ENCODE measurements at regions not wholly inside any gene's neighbourhood (a gene's known extent, or its start where the extent isn't known, plus 50 kb on each side); places are given as distances from the start of the nearest gene placed in this dataset.
"Not testable (repeated sequence)": the region's sequence is repeated elsewhere in the genome, so short reads cannot be mapped to it uniquely, and the experiment has no call there.

DNA sequence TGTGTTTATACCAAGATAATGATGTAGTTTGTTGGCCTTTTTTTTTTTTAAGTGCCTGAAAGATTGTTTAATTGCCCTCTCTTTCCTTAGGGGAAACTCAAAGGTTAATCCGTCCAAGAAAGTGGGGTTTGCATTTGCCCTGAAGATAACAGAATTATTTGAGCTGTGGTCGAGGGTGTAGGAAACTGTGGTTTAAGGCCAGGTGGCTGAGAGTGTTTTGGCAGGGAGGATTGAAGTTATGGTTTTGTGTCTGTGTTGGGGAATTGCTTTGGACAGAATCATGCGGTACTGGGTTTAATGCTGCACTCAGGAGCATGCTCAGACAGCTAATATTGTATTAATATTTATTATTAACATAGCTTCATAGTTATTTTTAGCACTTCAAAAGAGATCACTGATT, 509.8 kb downstream of the EBF1 start:
- H3K4me3 ChIP-seq (ENCODE audit: low read depth, low read length, poor library complexity, severe bottlenecking) = no peak overlapping the region
- no peaks in the 10 kb centered on the region for H3K9me2 ChIP-seq (ENCODE audit: low read depth, low read length)
- H3K4me2 ChIP-seq (ENCODE audit: low read length) = no peak overlapping the region
- no peak overlapping the region for H3K9ac ChIP-seq (ENCODE audit: low read length)
- H3K36me3 ChIP-seq (ENCODE audit: insufficient read depth, low read length) = no peaks in the 10 kb centered on the region
- H3K79me2 ChIP-seq (ENCODE audit: insufficient read depth, low read length) = no peaks in the 10 kb centered on the region
- peaks cover 14% of the 10 kb centered on the region for H3K4me1 ChIP-seq (ENCODE audit: insufficient read depth, low read length, severe bottlenecking)
- no peaks in the 10 kb centered on the region for H3F3A ChIP-seq (ENCODE audit: insufficient read depth, low read length)
- no peaks in the 10 kb centered on the region for H4K20me1 ChIP-seq (ENCODE audit: insufficient read depth, low read length)
- H3K27me3 ChIP-seq (ENCODE audit: insufficient read depth, low read length) = no peaks in the 10 kb centered on the region
- H3K9me3 ChIP-seq (ENCODE audit: low read length) = no peaks in the 10 kb centered on the region
- no peak overlapping the region for H3K27ac ChIP-seq (ENCODE audit: low read depth, low read length, poor library complexity, severe bottlenecking)
- TF ChIP-seq, protein P1, sequence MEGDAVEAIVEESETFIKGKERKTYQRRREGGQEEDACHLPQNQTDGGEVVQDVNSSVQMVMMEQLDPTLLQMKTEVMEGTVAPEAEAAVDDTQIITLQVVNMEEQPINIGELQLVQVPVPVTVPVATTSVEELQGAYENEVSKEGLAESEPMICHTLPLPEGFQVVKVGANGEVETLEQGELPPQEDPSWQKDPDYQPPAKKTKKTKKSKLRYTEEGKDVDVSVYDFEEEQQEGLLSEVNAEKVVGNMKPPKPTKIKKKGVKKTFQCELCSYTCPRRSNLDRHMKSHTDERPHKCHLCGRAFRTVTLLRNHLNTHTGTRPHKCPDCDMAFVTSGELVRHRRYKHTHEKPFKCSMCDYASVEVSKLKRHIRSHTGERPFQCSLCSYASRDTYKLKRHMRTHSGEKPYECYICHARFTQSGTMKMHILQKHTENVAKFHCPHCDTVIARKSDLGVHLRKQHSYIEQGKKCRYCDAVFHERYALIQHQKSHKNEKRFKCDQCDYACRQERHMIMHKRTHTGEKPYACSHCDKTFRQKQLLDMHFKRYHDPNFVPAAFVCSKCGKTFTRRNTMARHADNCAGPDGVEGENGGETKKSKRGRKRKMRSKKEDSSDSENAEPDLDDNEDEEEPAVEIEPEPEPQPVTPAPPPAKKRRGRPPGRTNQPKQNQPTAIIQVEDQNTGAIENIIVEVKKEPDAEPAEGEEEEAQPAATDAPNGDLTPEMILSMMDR (IDR thresholded peaks at IDR 0.05; ENCODE audit: low read length) = no peak
- TF ChIP-seq EZH2 (IDR thresholded peaks at IDR 0.05; ENCODE audit: borderline replicate concordance, low read length) = no peak
- no peak overlapping the region for H2AFZ ChIP-seq (ENCODE audit: low read length)

DNA sequence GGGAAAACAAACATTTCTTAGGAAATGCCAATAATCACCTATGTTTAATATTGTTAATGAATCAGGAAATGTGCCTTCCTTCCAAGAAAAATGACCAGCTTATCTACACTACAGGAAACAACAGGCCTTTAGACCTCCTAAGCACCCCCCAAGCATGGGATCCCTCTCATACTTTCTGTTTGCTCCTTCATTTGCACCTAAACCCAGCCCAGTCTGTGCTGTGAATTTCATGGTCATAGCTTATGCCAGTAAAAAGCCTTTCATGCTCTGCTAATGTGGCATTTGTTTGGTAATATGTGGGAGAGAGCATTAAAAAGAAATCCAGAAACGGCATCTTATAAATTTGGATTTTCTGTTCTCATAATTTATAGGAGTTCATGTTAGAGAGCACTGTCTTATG, 511.1 kb downstream of the EBF1 start:
- H3K9me2 ChIP-seq (ENCODE audit: low read depth, low read length) = no peaks in the 10 kb centered on the region
- no peaks in the 10 kb centered on the region for H3K9me3 ChIP-seq (ENCODE audit: low read length)
- H3K4me2 ChIP-seq (ENCODE audit: low read length) = no peak overlapping the region

DNA sequence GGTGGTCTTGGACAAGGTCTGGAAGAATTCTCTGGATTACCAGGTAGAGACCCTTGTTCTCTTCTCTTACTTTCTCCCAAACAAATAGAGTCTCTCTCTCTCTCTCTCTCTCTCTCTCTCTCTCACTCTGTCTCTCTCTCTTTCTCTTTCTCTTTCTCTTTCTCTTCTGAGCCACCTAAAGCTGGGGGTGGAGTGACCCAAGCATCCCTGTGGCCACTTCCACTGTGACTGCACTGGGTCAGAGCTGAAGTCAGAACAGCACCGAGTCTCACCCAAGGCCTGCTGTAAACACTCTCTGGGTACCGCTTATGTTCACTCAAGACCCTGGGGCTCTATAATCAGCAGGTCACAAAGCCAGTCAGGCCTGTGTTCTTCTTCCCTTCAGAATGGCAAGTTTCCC, 513.7 kb downstream of the EBF1 start:
- H3K79me2 ChIP-seq (ENCODE audit: insufficient read depth, low read length) = no peaks in the 10 kb centered on the region
- no peak overlapping the region for H3K9ac ChIP-seq (ENCODE audit: low read length)
- no peaks in the 10 kb centered on the region for H3K27me3 ChIP-seq (ENCODE audit: insufficient read depth, low read length)
- H3K4me2 ChIP-seq (ENCODE audit: low read length) = no peak overlapping the region
- peaks cover 14% of the 10 kb centered on the region for H3K4me1 ChIP-seq (ENCODE audit: insufficient read depth, low read length, severe bottlenecking)
- no peak overlapping the region for H3K27ac ChIP-seq (ENCODE audit: low read depth, low read length, poor library complexity, severe bottlenecking)
- no peak overlapping the region for H3K4me3 ChIP-seq (ENCODE audit: low read depth, low read length, poor library complexity, severe bottlenecking)
- no peaks in the 10 kb centered on the region for H3K9me3 ChIP-seq (ENCODE audit: low read length)
- H3K36me3 ChIP-seq (ENCODE audit: insufficient read depth, low read length) = no peaks in the 10 kb centered on the region
- H4K20me1 ChIP-seq (ENCODE audit: insufficient read depth, low read length) = no peaks in the 10 kb centered on the region
- no peaks in the 10 kb centered on the region for H3K9me2 ChIP-seq (ENCODE audit: low read depth, low read length)
- no peak overlapping the region for H2AFZ ChIP-seq (ENCODE audit: low read length)
- no peaks in the 10 kb centered on the region for H3F3A ChIP-seq (ENCODE audit: insufficient read depth, low read length)
- TF ChIP-seq, protein P1 (IDR thresholded peaks at IDR 0.05; ENCODE audit: low read length) = no peak
- TF ChIP-seq EZH2 (IDR thresholded peaks at IDR 0.05; ENCODE audit: borderline replicate concordance, low read length) = no peak

More for the DNA sequence above, 511.1 kb downstream of the EBF1 start:
- no peaks in the 10 kb centered on the region for H3K79me2 ChIP-seq (ENCODE audit: insufficient read depth, low read length)
- H4K20me1 ChIP-seq (ENCODE audit: insufficient read depth, low read length) = no peaks in the 10 kb centered on the region
- H2AFZ ChIP-seq (ENCODE audit: low read length) = no peak overlapping the region
- H3K4me3 ChIP-seq (ENCODE audit: low read depth, low read length, poor library complexity, severe bottlenecking) = no peak overlapping the region
- TF ChIP-seq, protein P1 (IDR thresholded peaks at IDR 0.05; ENCODE audit: low read length) = no peak
- no peak for TF ChIP-seq EZH2 (IDR thresholded peaks at IDR 0.05; ENCODE audit: borderline replicate concordance, low read length)
- H3K4me1 ChIP-seq (ENCODE audit: insufficient read depth, low read length, severe bottlenecking) = peaks cover 14% of the 10 kb centered on the region
- no peak overlapping the region for H3K27ac ChIP-seq (ENCODE audit: low read depth, low read length, poor library complexity, severe bottlenecking)
- H3K9ac ChIP-seq (ENCODE audit: low read length) = no peak overlapping the region
- no peaks in the 10 kb centered on the region for H3F3A ChIP-seq (ENCODE audit: insufficient read depth, low read length)
- H3K36me3 ChIP-seq (ENCODE audit: insufficient read depth, low read length) = no peaks in the 10 kb centered on the region
- no peaks in the 10 kb centered on the region for H3K27me3 ChIP-seq (ENCODE audit: insufficient read depth, low read length)

DNA sequence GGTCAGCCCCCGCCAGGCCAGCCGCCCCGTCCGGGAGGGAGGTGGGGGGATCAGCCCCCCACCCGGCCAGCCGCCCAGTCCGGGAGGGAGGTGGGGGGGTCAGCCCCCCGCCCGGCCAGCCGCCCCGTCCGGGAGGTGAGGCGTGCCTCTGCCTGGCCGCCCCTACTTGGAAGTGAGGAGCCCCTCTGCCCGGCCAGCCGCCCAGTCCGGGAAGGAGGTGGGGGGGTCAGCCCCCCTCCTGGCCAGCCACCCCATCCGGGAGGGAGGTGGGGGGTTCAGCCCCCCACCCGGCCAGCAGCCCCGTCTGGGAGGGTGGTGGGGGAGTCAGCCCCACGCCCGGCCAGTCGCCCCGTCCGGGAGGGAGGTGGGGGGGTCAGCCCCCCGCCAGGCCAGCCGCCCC, 517.0 kb downstream of the EBF1 start:
- not testable (repeated sequence) for H3K4me1 ChIP-seq (ENCODE audit: insufficient read depth, low read length, severe bottlenecking); H3K9me3 ChIP-seq (ENCODE audit: low read length); H3K4me2 ChIP-seq (ENCODE audit: low read length); H3K27ac ChIP-seq (ENCODE audit: low read depth, low read length, poor library complexity, severe bottlenecking); H3K79me2 ChIP-seq (ENCODE audit: insufficient read depth, low read length); H2AFZ ChIP-seq (ENCODE audit: low read length); H3K27me3 ChIP-seq (ENCODE audit: insufficient read depth, low read length); H3K4me3 ChIP-seq (ENCODE audit: low read depth, low read length, poor library complexity, severe bottlenecking); H4K20me1 ChIP-seq (ENCODE audit: insufficient read depth, low read length); H3K36me3 ChIP-seq (ENCODE audit: insufficient read depth, low read length); H3K9me2 ChIP-seq (ENCODE audit: low read depth, low read length); H3F3A ChIP-seq (ENCODE audit: insufficient read depth, low read length); H3K9ac ChIP-seq (ENCODE audit: low read length)
